Stomach (tissue), 4 donors: ENCODE measurements at regions not wholly inside any gene's neighbourhood (a gene's known extent, or its start where the extent isn't known, plus 50 kb on each side); places are given as distances from the start of the nearest gene placed in this dataset.

Experiments used
- CTCF ChIP-seq, 7 experiments: fragments of 450-650 bp in 4 of 7; fragments of 200-600 bp in 3 of 7; sonication (generic) in 3 of 7; IDR thresholded peaks; one replicate each; pipeline ENCODE4 v1.5.1; 2016 to 2019; ENCODE audit warnings: antibody characterized with exemption in 7 of 7, control low read depth in 2 of 7, mild to moderate bottlenecking in 1 of 7
- POLR2AphosphoS5 ChIP-seq, 3 donors: sonication (generic); formaldehyde crosslinking; IDR thresholded peaks; one replicate each; pipeline ENCODE4 v1.6.1; 2016; ENCODE audit warnings: antibody characterized with exemption in 3 of 3

DNA sequence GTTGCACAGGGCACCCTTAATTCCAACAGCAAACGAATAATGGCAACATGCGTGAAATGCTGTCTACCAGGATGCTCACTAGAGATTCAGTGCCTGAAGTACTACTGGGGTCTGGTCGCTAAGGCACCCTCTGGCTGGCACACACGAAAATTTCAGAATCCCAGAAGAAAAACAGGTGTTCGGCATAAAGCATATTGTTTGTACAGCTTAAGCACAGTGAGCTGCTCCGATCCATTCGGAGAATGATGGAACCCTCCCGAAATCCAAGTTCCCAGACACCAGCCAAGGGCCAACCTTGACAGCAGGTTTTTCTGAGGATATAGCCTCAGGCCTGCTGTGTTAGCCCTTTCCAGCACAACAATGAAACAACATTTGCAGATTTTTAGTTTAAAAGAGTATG is 61.4 kb upstream of the ALDH1B1 start:
- no peak for TF ChIP-seq CTCF (IDR thresholded peaks at IDR 0.05)
- no peak for TF ChIP-seq POLR2AphosphoS5 (IDR thresholded peaks at IDR 0.05)
